GM04504 (cell line): ENCODE measurements at regions not wholly inside any gene's neighbourhood (a gene's known extent, or its start where the extent isn't known, plus 50 kb on each side); places are given as distances from the start of the nearest gene placed in this dataset.

Experiments used
- DNase-seq: peaks from one replicate; pipeline ENCODE4 v3.0.0-alpha.2; 2012; ENCODE audit warnings: low read depth

GRCh38 chr4:89549907-89550306 is 242.3 kb upstream of the GPRIN3 start:
- peak; percentile 12 for DNase-seq

- no peak for DNase-seq
Measured at GRCh38 chr4:89545315-89545714, 237.7 kb upstream of the GPRIN3 start.

GRCh38 chr4:89541998-89542397 is 234.4 kb upstream of the GPRIN3 start:
- no peak for DNase-seq

DNA sequence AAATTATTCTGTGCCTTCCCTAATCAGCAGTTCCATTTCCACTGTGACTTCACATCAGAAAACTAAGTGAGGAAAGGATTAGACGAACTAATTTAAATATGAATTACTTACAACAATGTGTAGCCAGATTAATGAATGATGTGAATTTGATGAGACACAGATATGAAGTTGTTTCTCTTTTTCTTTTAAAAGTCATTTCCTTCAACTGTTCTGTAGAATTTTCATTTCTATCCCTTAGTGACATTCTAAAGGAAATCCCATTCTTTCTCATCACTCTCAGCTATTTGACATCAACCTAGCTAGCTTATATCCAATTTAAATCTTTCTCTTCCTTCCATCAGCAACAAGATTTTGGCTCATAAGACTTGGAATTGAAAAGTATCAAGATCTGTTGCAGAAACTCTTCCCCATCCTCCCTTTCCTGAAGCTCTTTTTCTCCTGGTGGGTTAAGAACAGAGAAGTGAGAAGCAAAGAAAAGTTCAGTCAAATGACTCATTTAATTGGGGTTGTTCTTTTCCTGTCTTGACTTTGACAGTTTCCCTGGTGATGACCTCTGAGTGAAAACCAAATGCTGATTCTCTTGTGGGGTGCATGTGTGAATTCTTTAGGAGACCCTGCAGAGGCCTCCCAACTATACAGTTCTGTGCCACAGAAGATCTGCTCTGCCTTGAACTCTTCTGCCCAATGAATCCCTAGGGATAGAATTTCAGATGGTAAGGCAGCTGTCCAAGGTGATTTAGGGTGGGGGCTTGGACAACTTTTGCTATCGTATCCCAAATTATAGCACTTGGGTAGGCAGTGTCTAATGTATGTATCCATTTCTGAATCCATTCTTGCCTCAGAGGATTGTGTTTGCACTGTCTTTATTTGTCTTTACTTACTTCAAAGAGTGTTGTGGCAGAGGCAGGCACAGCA is 232.5 kb upstream of the GPRIN3 start:
- DNase-seq = peak; percentile 9

DNA sequence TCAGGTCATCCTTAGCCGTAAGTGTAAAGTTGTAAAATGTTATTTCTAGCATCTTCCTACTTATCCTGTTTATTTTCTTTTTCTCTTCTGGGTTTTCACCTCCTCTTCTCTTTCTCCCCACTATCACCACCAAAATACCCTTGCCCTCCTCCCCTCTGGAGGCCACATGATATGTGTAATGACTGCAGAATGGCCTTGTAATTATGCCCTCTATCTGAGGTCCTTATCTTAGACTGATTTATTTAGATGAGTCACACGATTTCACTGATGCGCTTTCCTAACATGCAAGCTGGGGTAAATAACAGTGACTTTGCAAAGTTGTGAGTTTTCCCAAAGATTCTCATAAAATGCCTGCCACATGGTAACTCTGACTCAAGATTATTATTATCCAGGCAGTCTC is 231.8 kb upstream of the GPRIN3 start:
- peak; percentile 81 for DNase-seq

DNA sequence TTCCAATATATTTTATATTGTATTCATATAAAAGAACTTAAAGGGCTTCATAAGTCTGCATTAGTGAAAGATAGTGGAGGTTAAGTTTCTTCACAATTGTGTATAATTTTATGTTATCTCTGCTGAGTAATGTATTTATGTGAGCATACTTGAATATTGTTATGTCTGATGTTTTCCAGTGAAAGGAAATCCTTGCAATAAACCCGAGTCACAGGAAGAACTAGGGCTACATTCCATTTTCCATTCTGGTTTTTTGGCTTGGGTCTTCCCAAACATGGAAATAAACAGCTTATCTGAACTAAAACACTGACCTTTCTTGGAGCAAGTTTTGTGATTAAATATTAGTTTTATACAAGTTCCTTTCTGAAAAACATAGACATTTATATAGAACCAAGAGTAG is 231.3 kb upstream of the GPRIN3 start:
- no peak for DNase-seq

- DNase-seq = no peak
Measured at GRCh38 chr4:89538171-89538570, 230.6 kb upstream of the GPRIN3 start.

DNA sequence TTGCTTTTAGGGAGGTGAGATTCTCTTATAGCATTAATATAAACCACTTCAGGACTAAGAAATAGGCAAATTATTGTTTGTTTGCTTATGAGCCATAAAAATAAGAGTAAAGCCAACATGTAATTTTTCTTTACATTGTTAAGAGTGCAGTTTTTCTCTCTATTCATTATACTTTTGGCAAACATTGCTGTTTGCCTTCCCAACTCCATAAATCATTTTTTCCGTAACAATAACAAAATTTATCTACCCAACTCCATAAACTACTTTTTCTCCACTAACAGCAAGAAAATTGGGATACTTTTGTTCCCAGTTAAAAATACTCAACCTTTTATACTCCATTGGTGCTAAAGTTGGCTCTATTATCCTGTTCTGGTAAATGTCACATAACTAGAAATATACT is 229.7 kb upstream of the GPRIN3 start:
- no peak for DNase-seq

DNA sequence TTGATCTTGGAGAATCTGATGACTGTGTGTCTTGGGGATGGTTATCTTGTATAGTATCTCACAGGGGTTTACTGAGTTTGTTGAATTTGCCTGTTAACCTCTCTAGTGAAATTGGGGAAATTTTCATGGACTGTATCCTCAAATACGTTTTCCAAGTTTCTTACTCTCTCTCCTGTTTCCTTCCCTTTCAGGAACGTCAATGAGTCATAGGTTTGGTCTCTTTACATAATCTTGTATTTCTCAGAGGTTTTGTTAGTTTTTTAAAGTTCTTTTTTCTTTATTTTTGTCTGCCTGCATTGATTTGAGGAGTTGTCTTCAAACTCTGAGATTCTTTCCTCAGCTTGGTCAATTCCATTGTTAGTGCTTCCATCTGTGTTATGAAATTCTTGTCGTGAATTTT is 227.7 kb upstream of the GPRIN3 start:
- DNase-seq = no peak

GRCh38 chr4:89534356-89534755 is 226.8 kb upstream of the GPRIN3 start:
- no peak for DNase-seq

DNA sequence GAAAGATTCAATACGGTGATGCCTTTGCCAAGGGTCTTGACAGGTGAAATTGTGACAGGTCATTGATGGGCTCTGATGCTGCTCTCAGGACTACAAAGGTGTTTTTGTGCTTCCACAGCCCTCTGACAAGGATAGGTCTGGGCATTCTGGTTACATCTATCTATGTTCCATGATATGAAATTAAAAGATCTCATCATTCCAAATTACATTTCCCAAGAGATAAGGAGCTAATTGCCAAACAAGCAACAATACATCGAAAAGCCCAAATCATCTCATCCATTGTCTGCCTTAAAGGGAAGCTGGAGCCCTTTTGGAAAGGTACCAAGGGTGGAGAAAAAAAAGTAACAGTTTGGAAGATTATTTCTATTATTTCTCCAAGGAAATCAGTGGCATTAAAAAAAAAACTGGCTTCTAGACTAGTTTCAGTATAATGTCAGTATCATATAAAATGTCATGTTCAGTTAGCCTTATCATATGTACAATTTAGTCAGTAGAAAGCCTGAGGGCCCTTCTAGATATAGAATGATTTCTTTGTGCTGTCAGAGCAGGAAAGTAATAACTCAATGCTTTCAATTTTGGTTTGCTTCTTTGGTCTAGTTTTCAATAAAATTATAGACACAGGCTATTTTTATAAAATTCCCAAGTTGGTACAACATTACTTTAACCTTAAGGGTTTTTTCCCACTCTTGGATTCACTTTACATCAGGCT is 224.5 kb upstream of the GPRIN3 start:
- DNase-seq = no peak

- DNase-seq = no peak
Measured at GRCh38 chr4:89528526-89529133, 221.0 kb upstream of the GPRIN3 start.

GRCh38 chr4:89521826-89522225 is 214.2 kb upstream of the GPRIN3 start:
- DNase-seq = no peak

DNA sequence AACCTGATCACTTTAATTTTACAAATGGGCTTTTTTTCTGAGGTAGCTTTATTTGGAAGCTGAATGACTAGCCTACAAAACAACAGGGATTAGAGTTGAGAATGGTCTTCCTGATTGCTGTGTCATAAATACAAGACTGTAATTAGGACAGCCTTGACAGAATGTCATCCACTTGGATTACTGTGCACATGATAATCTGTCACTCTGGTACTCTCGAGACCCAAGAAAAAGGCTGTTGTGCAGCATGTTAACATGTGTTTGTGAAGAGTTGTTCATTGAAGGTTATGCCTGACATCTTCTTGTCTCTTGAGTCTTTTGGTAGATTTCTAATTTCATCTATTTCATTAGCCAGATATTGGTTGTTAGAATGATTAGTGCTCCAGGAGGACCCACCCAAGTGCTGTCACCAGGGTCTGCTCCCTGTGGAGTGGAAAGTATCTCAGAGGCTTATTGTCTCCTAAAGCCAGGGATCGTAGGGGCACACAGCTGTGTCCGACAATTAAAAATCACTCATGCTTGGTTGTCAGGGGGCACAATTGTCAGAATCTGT is 212.2 kb upstream of the GPRIN3 start:
- DNase-seq = no peak

GRCh38 chr4:89518259-89518658 is 210.7 kb upstream of the GPRIN3 start:
- no peak for DNase-seq

DNA sequence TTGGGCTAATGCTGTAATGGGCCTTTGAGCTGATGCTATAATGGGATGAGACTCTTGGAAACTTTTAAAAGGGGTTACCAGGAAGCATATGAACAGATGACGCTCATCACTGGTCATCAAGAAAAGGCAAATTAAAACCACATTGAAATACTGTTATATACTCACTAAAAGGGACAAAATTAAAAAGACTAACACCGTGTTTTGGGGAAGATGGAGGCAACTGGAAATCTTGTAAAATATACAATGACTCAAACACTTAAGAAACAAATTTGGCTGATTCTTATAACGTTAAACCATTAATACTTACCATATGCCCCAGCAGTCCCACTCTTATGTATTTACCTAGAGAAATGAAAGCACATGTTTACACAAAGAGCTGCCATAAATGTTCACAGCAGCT is 207.2 kb upstream of the GPRIN3 start:
- DNase-seq = no peak

DNA sequence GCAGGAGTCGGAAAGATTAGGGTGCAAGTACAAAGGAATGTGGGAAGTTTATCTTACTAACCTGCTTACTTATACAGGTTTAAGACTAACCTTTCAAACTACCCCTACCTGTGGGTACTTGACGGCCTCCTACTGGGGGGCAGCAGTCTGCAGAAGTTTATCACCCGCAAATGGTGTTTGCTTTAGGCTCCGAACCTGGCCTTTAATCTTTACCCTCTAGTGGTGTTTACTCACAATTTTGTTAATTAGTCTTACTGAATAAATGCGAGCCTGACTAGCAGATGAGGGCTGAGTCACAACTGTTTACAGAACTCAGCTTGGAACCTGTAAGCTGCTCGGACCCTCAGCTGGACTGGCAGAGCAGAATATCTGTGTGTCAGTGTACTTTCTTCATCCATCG is 204.2 kb upstream of the GPRIN3 start:
- no peak for DNase-seq

DNA sequence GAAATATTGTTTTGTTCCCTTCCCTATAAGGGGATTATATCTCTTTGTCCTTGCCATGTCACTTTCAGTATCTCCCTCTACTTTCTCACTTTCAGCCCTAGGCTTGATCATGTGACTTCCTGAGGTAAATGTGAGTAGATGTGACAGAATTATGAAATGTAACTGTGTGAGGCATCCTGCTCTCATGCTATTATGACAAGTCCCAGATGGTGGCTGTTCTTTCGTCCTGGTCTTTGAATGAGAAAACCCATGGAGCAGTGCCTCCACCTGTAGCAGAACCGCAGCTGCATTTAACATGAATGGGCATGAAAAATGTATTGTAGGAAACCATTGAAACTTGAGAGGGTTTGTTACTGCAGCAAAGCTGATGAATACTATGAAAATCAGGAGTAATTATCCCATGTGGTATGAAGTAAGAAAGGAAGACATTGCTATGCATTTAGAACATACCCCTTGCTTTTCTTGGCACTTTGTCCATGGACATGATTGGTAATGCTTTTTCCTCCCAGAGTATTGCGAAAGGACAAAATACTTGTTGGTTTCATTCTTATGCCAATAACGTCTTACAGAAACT is 202.2 kb upstream of the GPRIN3 start:
- peak; percentile 28 for DNase-seq

DNA sequence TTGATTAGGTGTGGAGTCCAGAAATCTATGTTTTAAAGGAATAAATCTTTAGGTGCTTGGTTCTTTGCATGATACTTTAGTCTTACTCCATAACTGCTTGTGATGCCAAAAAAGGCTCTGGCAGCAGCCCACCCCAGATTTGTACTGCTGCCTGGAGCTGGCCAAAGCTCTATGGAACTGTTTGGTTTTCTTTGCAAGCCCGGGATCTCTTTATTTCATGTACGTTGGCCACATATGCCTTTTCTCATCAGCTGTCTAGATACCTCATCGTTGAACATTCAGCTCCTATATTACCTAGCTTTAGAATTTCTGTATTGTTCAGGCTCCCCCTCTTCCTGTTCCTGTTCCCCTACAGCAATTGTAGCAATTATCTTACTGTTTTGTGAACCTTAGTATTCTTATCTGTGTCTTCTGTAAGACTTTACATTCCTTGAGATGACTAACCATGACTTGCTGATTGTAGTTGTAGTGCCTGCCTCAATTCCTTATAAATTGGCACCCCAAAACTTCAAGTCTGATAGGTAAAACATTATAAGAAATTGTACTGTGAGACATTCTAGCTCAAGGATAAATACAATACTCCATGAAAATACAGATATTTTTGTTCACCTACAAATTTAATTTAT is 199.4 kb upstream of the GPRIN3 start:
- DNase-seq = no peak

DNA sequence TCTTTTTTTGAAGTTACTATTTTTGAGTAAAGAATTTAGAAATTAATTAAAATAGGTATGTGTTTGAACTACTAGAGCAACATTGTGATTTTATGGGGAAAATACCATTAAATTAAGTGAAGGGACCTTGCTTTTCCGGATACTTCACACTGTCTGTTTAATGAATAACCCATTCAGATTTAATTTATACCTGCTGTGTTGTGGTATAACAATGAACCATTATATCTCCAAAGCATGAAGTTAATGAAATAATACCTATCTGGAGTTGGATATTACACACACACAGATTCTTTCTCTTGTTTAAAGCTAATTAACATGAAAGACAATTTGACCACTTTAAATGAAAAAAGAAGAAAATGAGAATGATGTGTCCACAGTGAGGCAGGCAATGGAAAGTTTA is 195.0 kb upstream of the GPRIN3 start:
- no peak for DNase-seq

GRCh38 chr4:89497517-89498308 is 190.1 kb upstream of the GPRIN3 start:
- no peak for DNase-seq
